HG02623 (cell line): ENCODE measurements at regions not wholly inside any gene's neighbourhood (a gene's known extent, or its start where the extent isn't known, plus 50 kb on each side); places are given as distances from the start of the nearest gene placed in this dataset.
A peak's percentile ranks its signal among the peaks of the same experiment; 100 is the strongest.
"Not testable (repeated sequence)": the region's sequence is repeated elsewhere in the genome, so short reads cannot be mapped to it uniquely, and the experiment has no call there.

Experiments
- ATAC-seq: cut with Tn5 transposase; IDR thresholded peaks from one replicate; pipeline ENCODE4 v1.9.1; 2021; ENCODE audit warnings: moderate library complexity; ENCODE audit not compliant: unreplicated experiment

DNA sequence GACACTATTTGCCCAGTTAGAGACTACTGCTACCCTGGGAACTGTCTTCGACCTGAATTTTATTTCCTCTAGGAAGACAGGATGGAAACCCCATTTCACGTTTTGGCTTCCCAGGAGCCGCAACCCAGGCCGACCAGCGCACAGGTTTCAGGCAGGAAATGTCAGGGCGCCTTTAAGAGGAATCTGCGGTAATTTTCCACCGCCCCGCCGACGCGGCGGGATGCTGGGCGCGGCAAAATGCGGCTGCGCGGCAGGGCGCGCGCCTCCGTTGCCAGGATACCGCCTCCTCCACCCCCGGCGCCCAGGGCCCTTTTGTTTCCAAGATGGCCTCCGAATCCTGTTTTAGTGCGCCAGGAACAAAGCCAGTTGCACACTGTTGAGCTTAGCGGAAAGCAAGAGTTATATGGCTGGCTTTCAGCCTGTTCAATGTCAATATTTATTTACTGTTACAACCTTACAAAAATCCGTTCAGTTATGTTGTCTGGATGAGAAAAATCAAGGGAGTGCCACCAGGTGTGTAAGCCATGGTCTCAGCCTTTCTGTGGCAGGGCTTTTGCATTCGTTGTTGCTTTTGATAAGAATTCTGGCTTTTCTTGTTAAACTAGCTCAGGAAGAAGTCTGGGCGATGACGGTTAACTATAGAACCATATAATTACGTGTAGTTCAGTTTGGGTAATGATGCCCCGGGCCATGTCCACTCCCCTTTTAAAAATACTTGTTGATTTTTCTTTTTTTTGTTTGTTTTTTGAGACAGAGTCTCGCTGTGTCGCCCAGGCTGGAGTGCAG lies 79.7 kb upstream of the CHD2 start:
- peak; percentile 88 for ATAC-seq

DNA sequence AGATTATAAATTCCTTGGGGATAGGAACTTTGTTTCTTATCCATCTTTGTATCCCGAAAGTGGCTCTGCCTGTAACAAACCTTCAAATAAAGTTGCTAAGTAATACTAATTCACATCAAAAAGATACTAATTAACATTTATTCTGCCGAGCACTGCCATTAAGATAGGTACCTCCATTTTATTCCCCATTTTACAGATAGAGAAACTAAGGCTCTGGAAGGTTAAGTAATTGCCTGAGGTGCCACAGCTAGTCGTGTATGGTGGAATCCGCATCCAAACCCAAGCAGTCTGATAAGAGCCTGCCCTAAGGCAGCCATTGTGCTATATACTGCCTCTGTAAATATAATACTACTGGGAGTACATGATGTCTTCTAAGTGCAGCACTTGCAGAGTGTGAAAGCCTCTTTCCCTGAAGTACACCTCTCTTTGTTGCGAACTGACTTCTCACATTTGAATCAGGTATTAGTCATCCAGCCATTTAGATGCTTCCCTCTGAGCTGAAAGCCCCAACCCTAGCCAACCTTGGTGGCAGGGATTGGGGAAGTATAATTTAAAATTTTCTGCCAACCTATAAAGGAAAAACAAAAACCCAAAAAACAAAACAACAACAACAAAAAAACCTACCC lies 78.5 kb upstream of the CHD2 start:
- no peak for ATAC-seq

DNA sequence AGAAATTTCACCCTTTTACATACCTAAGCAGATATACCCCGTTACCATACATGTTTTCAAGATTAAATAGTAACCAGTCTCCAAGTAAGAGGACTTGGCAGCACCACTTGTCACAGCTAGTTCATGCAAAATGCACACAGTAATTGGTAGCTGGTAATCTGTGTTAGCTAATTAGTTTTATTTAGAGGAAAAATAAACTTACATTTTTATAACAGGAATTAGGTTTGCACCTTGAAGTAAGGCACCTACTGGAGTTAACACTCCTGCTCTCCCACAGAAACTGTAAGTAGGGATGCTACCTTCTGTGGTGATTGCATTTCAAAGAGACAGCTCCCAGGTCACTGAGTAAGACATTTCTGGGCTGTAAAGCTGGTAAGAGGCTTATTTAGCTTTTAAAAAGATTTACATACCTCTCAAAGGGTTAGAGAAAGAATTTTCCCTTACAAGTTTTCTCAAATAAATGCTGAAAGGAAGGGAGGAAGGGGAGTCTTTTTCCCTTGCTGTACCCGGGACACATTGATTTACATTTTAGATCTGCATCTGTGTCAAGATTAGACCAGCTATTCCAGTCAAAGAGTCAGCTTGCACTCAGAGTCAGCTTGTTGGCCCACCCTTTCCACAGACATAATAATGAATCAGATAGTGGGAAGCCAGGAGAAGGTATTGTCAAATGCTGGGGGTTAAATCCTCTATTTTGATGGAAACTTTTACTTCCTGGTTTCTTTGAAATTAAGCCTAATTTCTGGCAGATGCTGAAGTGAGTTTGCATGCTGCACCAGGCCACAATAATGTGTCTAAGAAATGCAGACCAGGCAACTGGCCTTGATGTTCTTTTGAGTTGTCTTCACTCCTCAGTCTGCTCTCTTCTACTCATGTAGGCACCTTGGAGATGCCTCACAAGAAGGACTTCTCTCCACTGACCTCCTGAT lies 77.6 kb upstream of the CHD2 start:
- no peak for ATAC-seq

DNA sequence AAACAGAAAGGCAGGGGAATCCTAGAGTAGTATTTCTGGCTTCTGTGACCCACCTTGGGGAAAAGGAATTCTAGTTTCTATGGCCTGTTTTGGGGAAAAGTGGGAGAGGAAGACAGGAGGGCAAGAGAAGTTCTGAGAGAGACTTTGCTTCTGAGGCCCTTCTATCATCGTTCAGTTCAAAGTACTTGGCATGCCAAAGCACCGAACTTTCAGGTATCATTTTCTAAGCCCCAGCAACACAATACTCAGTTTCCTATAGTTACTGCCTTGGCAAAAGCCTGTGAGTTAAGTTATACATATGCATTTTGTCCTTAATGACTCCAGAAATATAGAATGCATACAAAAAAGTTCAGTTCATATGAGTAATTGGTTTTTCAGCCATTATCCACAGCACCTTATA lies 74.1 kb upstream of the CHD2 start:
- ATAC-seq, result no peak

DNA sequence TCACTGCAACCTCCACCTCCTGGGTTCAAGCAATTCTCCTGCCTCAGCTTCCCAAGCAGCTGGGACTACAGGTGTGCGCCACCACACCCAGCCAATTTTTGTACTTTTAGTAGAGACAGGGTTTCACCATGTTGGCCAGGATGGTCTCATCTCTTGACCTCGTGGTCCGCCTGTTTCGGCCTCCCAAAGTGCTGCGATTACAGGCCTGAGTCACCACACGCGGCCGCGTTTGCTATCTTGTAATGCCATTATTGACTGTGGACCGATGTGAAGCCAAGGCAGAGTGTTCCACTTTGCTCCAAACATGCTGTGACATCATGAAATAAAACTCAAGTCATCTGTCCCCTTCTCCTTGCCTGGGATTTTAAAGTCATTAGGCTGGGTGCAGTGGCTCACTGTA lies 72.1 kb upstream of the CHD2 start:
- not testable (repeated sequence) for ATAC-seq

DNA sequence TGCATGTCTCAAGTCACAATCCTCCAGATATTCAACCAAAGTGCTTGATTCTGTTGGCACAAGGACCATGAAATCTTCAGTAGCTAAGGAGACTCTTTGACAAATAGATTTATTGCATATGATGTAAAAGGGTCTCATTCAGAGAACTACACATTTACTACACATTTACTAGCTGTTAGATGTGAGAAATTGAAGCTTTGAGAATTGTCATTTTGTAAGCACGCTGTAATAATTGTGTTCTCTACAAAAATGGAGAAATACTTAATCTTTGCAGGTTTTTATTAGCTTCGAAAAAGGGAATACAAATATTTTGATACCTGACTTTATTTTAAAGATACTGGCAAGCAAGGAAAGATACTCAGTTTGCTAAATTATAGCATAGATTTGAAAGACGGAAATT lies 70.2 kb upstream of the CHD2 start:
- no peak for ATAC-seq

DNA sequence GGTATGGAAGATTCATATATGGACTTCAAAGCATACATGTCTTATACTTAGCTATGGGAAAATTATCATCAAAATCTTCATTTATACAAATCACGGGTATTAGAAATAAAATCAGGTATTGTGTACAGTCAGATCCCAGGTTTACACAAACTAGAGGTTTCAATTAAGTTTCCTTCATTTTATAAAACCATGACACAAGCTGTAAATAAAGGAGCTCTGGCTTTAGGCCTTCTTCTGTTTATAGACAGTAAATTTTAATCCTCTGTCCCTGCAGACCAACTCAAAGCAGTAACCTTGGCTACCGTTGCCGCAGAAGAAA lies 68.8 kb upstream of the CHD2 start:
- ATAC-seq, result no peak

DNA sequence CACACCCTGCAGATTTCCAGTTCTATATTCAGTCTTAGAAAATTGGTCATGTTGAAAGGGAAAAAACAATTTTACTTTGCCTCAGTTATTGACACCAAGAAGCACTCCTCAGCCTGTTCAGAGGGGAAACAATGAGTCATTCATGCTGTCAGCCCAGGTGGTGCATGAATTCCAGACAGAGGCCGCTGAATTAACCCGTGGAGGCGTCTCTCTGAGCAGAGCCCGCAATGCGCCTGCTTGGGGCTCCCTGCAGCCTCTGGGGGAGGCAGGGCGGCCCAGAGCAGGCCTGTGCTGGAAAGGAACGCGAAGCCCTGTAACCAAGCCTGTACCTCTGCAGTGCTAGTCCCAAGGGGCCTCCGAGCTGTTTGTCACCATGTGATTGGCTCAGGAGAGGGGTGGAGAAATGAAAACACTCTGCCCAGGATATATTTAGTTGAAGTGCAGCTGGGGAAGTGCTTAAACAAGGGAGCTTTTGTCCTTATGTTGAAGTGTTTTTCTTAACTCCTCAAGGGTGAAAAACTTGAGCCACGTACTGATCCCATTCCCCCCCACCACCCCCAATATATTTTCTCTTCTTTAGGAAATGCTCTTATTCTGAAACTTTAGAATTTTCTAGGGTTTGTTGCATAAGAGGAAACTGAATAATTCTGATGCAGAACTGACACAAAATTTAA lies 68.3 kb upstream of the CHD2 start:
- peak; percentile 97 for ATAC-seq

DNA sequence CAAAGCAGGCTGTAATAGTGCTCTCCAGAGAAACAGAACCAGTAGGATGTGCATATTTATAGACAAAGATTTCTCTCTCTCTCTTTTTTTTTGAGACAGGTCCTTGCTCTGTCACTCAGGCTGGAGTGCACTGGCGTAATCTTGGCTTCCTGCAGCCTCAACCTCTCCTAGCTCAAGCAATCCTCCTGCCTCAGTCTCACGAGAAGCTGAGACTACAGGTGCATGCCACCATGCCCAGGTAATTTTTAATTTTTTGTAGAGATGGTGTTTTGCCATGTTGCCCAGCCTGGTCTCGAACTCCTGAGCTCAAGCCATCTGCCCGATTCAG lies 67.1 kb upstream of the CHD2 start:
- ATAC-seq, result no peak

DNA sequence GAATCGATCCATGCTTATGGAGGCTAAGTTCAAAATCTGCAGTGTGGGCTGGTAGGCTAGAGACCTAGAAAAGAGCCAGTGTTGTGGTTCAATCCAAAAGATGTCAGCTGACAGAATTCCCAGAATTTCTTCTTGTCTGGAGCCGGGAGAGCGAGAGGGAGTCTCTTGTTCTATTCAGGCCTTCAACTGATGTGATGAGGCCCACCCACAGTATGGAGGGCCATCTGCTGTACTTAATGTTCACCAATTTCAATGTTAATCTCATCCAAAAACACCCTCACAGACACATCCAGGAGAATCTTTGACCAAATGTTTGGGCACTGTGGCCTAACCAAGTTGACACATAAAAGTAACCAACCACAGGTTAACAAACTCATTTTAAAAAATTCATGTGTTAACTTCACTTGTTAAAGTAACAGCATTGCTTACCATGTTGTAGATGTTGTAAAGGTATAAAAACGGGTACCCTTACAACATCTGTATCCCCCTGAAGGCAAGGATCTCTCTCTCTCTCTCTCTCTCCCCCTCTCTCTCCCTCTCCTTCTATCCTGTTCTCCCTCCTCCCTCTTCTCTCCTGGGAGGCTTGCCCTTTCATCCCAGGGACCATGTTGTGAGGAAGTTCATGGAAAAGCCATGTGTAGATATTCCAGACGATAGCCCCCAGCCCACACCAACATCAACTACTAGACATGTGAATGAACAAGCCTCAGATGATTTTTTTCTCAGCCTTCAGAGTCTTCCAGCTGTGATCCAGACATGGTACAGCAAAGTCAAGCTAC lies 66.4 kb upstream of the CHD2 start:
- ATAC-seq, result no peak

DNA sequence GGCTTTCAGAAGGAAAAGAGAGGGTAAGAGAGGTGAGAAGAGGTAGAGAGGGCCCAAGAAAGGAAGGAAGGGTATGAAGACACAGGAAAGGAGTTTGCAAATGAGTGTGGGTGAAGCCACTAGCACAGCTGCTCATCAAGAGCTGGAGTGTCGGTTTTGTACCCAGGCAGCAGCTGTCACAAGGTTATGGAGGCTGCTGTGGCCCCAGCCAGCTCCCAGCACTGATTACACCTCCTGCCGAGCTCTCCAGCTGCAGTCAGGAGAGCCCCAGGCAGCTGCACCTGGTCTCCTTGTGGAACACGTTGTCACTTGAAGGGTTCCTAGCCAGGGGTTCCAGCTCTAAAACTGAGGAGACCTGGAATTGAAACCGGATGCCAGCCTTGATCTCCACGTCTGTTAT lies 60.4 kb upstream of the CHD2 start:
- ATAC-seq, result peak; percentile 90

DNA sequence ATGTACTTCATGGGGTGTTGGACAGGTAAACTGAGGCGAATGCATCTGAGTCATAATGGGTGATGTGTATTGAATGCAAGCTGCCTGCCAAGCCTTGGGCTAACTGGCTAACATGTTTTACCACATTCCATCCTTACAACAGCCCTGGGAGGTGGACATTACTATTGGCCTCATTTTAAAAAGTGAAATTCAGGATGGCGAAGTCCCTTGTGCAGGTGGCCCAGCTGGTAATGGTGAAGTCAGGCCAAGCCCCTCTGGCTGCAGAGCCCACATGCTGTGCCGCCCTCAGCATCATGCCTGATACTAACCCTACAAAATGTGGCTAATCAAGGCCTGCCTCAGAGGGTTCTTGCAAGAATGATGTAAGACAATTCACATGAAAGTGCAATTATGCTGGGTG lies 60.0 kb upstream of the CHD2 start:
- no peak for ATAC-seq

DNA sequence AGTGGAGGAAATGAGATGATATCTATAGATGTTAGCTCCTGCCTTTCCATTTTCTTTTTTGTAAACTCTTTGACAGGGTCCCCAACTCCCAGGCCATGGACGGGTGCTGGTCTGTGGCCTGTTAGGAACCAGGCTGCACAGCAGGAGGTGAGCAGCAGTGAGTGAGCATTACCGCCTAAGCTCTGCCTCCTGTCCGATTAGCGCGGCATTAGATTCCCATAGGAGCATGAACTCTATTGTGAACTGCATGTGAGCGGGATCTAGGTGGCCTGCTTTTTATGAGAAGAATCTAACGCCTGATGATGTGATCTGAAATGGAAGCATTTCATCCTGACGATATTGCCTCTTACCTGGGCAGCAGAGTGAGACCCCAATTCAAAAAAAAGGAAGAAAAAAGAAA lies 56.8 kb upstream of the CHD2 start:
- no peak for ATAC-seq

DNA sequence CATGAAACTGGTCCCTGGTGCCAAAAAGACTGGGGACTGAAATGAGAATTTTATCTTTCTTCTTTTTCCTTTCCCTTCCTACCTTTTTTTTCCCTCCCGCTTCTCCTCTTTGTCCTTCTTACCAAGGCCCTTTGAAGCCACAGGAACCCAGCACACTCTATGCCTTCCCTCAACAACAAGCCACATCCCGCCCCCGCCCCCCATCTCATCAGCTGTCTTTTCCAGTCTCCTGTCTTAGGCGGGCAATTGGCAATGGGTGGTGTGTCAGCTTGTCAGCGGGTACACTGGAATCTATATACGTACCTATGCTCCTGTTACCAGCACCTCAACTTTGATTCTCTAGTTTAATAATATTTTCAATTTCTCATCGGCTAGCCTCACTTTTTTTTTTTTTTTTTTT lies 56.3 kb upstream of the CHD2 start:
- no peak for ATAC-seq

DNA sequence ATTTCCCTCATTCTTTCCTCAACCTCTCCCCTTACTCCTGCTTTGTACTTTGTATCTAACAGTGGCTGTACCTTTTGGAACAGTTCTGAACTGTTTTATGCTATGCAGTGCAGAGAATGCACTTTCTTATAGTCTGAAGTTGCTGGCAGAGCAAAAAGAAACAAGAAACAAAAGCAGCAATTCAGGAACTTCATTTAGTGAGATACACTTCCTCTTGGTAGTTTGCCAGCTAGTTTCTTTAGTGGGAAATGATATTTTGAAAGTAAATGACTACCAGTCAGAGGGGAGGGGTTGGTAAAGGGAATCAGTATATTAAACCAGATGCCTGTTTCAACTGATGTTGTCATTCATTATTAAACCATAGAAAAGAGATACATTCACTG lies 55.0 kb upstream of the CHD2 start:
- peak; percentile 49 for ATAC-seq

DNA sequence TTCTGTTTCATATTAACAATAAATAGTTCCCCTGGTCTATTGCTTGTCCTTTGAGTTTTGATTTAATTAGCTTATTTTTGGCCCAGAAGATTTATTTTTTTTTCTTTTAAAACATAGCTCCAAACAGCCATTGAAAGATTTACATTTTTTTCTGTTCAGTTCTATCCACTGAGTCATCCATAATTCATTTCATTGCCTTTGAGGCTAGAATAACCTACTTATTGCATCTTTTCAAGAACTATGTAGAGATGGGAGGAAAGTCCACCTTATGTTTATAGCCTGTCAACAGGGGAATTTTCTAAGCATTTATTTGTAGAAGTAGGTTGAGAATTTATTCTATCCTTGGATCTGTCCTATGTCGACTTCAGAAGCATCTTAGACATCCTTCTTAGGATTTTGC lies 53.4 kb upstream of the CHD2 start:
- ATAC-seq, result no peak

DNA sequence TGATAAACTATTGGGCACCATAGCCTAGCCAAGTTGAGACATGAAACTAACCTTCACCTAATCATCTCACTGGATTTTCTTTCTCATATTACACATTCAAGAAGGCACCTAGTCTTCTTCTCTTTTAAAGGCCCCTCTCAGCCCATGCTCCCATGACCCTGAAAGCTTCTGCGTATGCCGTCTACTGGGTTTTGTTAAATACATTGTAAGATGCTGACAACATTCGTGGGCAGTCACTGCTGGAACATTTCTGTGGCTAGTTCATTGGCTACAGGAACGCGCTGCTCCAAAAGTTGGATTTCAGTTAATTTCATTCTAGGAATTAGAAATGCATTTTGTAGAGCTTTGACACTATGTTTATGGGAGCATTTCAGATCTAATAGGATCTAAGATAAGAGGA lies 52.3 kb upstream of the CHD2 start:
- ATAC-seq, result no peak

DNA sequence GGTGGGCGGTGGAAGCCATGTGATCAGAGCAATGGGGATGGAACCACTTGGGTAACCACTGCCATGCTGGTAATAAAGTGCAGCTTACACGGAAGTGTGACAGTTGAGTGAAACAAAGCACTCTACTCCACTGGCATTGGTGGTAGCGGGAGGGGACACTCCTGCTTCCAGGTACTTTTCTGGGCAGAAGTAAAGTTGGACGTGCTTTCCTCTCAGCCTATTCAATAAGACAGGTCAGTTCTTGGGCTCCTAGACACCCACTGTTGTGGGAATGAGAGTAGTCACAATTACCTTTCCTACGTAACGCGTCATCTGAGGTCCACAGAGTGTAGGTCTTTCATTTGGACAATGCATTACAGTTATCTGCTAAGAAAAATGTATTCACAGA lies 51.7 kb upstream of the CHD2 start:
- ATAC-seq, result no peak

DNA sequence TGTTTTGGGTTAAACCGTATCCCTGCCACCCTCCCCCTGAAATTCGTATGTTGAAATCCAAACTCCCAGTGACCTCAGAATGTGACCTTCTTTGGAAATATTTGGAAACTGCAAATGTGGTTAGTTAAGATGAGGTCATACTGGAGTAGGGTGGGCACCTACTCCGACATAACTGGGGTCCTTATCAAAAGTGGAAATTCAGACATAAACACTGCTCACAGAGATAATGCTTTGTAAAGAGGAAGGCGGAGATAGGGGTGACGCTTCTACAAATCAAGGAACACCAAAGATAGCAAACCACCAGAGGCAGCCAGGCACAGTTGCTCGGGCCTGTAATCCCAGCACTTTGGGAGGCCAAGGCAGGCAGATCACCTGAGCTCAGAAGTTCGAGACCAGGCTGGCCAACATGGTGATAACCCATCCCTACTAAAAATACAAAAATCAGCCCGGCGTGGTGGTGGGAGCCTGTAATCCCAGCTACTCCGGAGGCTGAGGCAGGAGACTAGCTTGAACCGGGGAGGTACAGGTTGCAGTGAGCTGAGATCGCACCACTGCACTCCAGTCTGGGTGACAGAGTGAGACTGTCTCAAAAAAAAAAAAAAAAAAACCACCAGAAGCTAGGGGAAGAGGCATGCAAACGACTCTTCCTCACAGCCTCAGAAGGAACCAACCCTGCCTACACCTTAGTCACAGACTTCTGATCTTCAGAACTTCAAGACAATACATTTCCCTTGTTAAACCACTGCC lies 51.1 kb upstream of the CHD2 start:
- ATAC-seq, result peak; percentile 63

DNA sequence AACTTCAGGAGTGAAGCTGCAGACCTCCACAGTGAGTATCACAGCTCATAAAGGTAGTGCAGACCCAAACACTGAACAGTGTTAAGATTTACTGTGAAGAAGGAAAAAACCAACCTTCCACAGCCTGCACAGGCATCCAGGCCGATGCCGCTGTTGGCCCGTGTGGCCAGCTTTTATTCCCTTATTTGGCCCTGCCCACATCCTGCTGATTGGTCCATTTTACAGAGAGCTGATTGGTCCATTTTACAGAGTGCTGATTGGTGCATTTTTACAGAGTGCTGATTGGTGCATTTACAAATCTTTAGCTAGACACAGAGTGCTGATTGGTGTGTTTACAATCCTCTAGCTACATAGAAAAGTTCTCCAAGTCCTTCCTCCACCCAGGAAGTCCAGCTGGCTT lies 49.9 kb upstream of the CHD2 start:
- ATAC-seq, result not testable (repeated sequence)
